ENCODE measurements at regions not wholly inside any gene's neighbourhood (a gene's known extent, or its start where the extent isn't known, plus 50 kb on each side); places are given as distances from the start of the nearest gene placed in this dataset.

DNA sequence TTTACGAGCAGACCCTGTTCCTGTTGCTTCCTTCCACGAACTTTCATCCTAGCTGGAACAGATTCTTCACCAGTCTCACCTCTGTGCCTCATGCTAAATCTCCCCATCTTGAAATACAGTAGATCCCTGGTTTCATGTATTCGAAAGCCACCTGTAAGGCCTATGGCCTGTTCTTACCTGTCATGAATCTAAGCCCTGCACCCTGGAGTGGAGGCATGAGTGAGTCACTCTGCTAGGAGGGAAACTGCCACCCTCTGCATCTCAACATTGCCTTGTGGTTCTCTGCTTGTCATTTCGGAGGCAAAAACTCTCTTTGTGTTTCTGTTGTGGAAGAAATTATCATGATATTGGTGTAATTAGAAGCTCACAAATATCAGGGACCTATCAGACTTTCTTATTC lies 320.0 kb downstream of the ENC1 start:
- Histone ChIP-seq H3K4me3 (ENCODE audit: extremely low read depth in 1 of 4, insufficient read depth in 2 of 4, low read depth in 3 of 4, low read length in 4 of 4) (no peak overlapping the region), H2BK5ac (ENCODE audit: low read depth, low read length) (no peak overlapping the region), H4K8ac (ENCODE audit: extremely low read depth, insufficient read depth, low read length) (no peak overlapping the region), H3K4ac (replicated peaks; ENCODE audit: insufficient read length, low read depth, low read length) (no peak overlapping the region), H4K5ac (ENCODE audit: insufficient read length, low read depth, low read length) (no peak overlapping the region), H2AK5ac (ENCODE audit: low read depth, low read length) (no peak overlapping the region), H3K56ac (replicated peaks; ENCODE audit: insufficient read length, low read depth, low read length) (no peak overlapping the region), H4K20me1 (replicated peaks in 1 of 2; ENCODE audit: control insufficient read depth in 1 of 2, insufficient read depth in 2 of 2, low read length in 2 of 2) (no peaks in the 10 kb centered on the region), H3K4me1 (replicated peaks in 1 of 4; ENCODE audit: control insufficient read depth in 3 of 4, insufficient read depth in 4 of 4, low read length in 3 of 4) (peaks cover 0 to 7% (median 0%) of the 10 kb centered on the region in 4 experiments; a peak in 1 of 7 replicates), H4K91ac (replicated peaks; ENCODE audit: insufficient read length, low read length) (no peak overlapping the region), H3K23ac (ENCODE audit: insufficient read length) (no peak overlapping the region), H3K27me3 (replicated peaks in 1 of 4; ENCODE audit: control insufficient read depth in 3 of 4, extremely low read depth in 1 of 4, insufficient read depth in 3 of 4, low read length in 3 of 4) (no peaks in the 10 kb centered on the region), H3K9ac (replicated peaks in 1 of 4; ENCODE audit: extremely low read depth in 1 of 4, low read depth in 3 of 4, low read length in 3 of 4) (no peak overlapping the region), H2BK120ac (replicated peaks; ENCODE audit: low read depth, low read length) (no peak overlapping the region), H3K4me2 (ENCODE audit: insufficient read depth in 1 of 2, low read depth in 2 of 2, low read length in 2 of 2) (no peak overlapping the region), H2BK15ac (ENCODE audit: low read length) (no peak overlapping the region), H3K79me2 (ENCODE audit: control insufficient read depth in 1 of 2, insufficient read depth in 2 of 2, low read length in 2 of 2) (no peaks in the 10 kb centered on the region), H3K18ac (ENCODE audit: extremely low read depth, low read length) (no peak overlapping the region), H2BK20ac (ENCODE audit: low read length) (no peak overlapping the region), H3K36me3 (ENCODE audit: control insufficient read depth in 2 of 4, insufficient read depth in 4 of 4, low read length in 3 of 4) (no peaks in the 10 kb centered on the region), H3K79me1 (ENCODE audit: low read depth, low read length) (no peaks in the 10 kb centered on the region), H3K9me3 (ENCODE audit: insufficient read depth in 2 of 2, low read depth in 1 of 2, low read length in 1 of 2) (no peaks in the 10 kb centered on the region), H3K14ac (ENCODE audit: insufficient read length) (no peak overlapping the region), H2AFZ (ENCODE audit: low read length) (peak overlapping the region; percentile 57; the same call in 1 of the 2 replicates), H2BK12ac (ENCODE audit: low read depth, low read length) (no peak overlapping the region), H3K23me2 (ENCODE audit: low read depth, low read length) (no peaks in the 10 kb centered on the region), H3K27ac (ENCODE audit: low read depth, low read length) (no peak overlapping the region)
- CTCF ChIA-PET (ENCODE audit: partially characterized antibody): interaction anchor here (0.8 to 1.2 kb wide), 2 partner anchors 9 to 285 kb away, joined by 3 to 4 read pairs; no protein-coding TSS in a partner anchor
- POLR2A ChIA-PET (ENCODE audit: partially characterized antibody): no interaction called here
- no peak for DNase-seq (ENCODE audit: low read depth in 1 of 2, low spot score in 2 of 2)
- no peak for FAIRE-seq
- no peak for TF ChIP-seq SAP30 (IDR thresholded peaks at IDR 0.05; ENCODE audit: insufficient read depth, insufficient replicate concordance, low read length)
- no peak for TF ChIP-seq EZH2 (IDR thresholded peaks at IDR 0.05; ENCODE audit: low read depth, low read length, severe bottlenecking)
- no peak for TF ChIP-seq NRF1 (IDR thresholded peaks at IDR 0.05; ENCODE audit: low read depth, low read length)
- no peak for TF ChIP-seq BRCA1 (IDR thresholded peaks at IDR 0.05; ENCODE audit: low read depth, low read length)
- no peak for TF ChIP-seq EP300 (IDR thresholded peaks at IDR 0.05; ENCODE audit: borderline replicate concordance in 1 of 2, low read depth in 2 of 2, low read length in 2 of 2)
- TF ChIP-seq, protein P1, sequence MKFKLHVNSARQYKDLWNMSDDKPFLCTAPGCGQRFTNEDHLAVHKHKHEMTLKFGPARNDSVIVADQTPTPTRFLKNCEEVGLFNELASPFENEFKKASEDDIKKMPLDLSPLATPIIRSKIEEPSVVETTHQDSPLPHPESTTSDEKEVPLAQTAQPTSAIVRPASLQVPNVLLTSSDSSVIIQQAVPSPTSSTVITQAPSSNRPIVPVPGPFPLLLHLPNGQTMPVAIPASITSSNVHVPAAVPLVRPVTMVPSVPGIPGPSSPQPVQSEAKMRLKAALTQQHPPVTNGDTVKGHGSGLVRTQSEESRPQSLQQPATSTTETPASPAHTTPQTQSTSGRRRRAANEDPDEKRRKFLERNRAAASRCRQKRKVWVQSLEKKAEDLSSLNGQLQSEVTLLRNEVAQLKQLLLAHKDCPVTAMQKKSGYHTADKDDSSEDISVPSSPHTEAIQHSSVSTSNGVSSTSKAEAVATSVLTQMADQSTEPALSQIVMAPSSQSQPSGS (IDR thresholded peaks at IDR 0.05; ENCODE audit: low read length): no peak
- TF ChIP-seq CBX5 (IDR thresholded peaks at IDR 0.05; ENCODE audit: low read depth, low read length): no peak
- TF ChIP-seq TCF12 (IDR thresholded peaks at IDR 0.05; ENCODE audit: low read depth, low read length): no peak
- TF ChIP-seq SIN3A (conservative IDR thresholded peaks at IDR 0.05 in 1 of 2, IDR thresholded peaks at IDR 0.05 in 1 of 2; ENCODE audit: low read depth in 1 of 2, low read length in 2 of 2): no peak
- no peak for TF ChIP-seq JUND (IDR thresholded peaks at IDR 0.05; ENCODE audit: low read length)
- no peak for TF ChIP-seq CBX8 (IDR thresholded peaks at IDR 0.05; ENCODE audit: borderline replicate concordance, low read depth, low read length)
- WGBS, 2 experiments (ENCODE audit: extremely low coverage in 1 of 2, insufficient coverage in 1 of 2, insufficient read length in 1 of 2, insufficient replicate concordance in 2 of 2, low coverage in 1 of 2, low lambda C conversion rate in 2 of 2, missing lambda C conversion rate in 1 of 2): 88% methylated on average over 4 of the region's 4 CpGs; no CpG with 5 or more reads in 1 of the 2 experiments
